ENCODE measurements at regions not wholly inside any gene's neighbourhood (a gene's known extent, or its start where the extent isn't known, plus 50 kb on each side); places are given as distances from the start of the nearest gene placed in this dataset.

GRCh38 chr2:385785-386184 lies 97.9 kb upstream of the ALKAL2 start:
- intact Hi-C loops (cut with micrococcal nuclease): no loop called here
- no peak overlapping the region for H3K27ac ChIP-seq (replicated peaks)
- no peak overlapping the region for H3K4me3 ChIP-seq
- peaks cover 64% of the 10 kb centered on the region for H3K27me3 ChIP-seq (ENCODE audit: low read depth)
- TF ChIP-seq CTCF (IDR thresholded peaks at IDR 0.05; ENCODE audit: borderline replicate concordance): no peak
- H3K4me1 ChIP-seq: no peaks in the 10 kb centered on the region
- DNase-seq: no peak
- H3K9me3 ChIP-seq (replicated peaks): no peaks in the 10 kb centered on the region
- no peaks in the 10 kb centered on the region for H3K36me3 ChIP-seq

GRCh38 chr2:385061-385460 lies 97.2 kb upstream of the ALKAL2 start:
- Histone ChIP-seq H3K4me1 (no peaks in the 10 kb centered on the region), H3K9me3 (replicated peaks) (no peaks in the 10 kb centered on the region), H3K27me3 (ENCODE audit: low read depth) (peaks cover 71% of the 10 kb centered on the region), H3K36me3 (no peaks in the 10 kb centered on the region), H3K4me3 (no peak overlapping the region), H3K27ac (replicated peaks) (no peak overlapping the region)
- intact Hi-C loops (cut with micrococcal nuclease): no loop called here
- DNase-seq: no peak
- TF ChIP-seq CTCF (IDR thresholded peaks at IDR 0.05; ENCODE audit: borderline replicate concordance): no peak

- Histone ChIP-seq H3K36me3 (no peaks in the 10 kb centered on the region), H3K9me3 (replicated peaks) (no peaks in the 10 kb centered on the region), H3K27ac (replicated peaks) (no peak overlapping the region), H3K4me3 (no peak overlapping the region), H3K4me1 (no peaks in the 10 kb centered on the region), H3K27me3 (ENCODE audit: low read depth) (peaks cover 83% of the 10 kb centered on the region)
- intact Hi-C loops (cut with micrococcal nuclease): no loop called here
- no peak for DNase-seq
- no peak for TF ChIP-seq CTCF (IDR thresholded peaks at IDR 0.05; ENCODE audit: borderline replicate concordance)
These were observed 96.0 kb upstream of the ALKAL2 start for GRCh38 chr2:383888-384287.

GRCh38 chr2:383178-383577 lies 95.3 kb upstream of the ALKAL2 start:
- Histone ChIP-seq H3K27me3 (ENCODE audit: low read depth) (peaks cover 80% of the 10 kb centered on the region), H3K27ac (replicated peaks) (no peak overlapping the region), H3K36me3 (no peaks in the 10 kb centered on the region), H3K9me3 (replicated peaks) (peaks cover 2% of the 10 kb centered on the region), H3K4me3 (no peak overlapping the region), H3K4me1 (no peaks in the 10 kb centered on the region)
- intact Hi-C loops (cut with micrococcal nuclease): no loop called here
- DNase-seq: no peak
- no peak for TF ChIP-seq CTCF (IDR thresholded peaks at IDR 0.05; ENCODE audit: borderline replicate concordance)

- DNase-seq: no peak
- peaks cover 7% of the 10 kb centered on the region for H3K9me3 ChIP-seq (replicated peaks)
- no peaks in the 10 kb centered on the region for H3K36me3 ChIP-seq
- no peak overlapping the region for H3K4me3 ChIP-seq
- no peak for TF ChIP-seq CTCF (IDR thresholded peaks at IDR 0.05; ENCODE audit: borderline replicate concordance)
- no peak overlapping the region for H3K27ac ChIP-seq (replicated peaks)
- no peaks in the 10 kb centered on the region for H3K4me1 ChIP-seq
- H3K27me3 ChIP-seq (ENCODE audit: low read depth): peaks cover 75% of the 10 kb centered on the region
- intact Hi-C loops (cut with micrococcal nuclease): no loop called here
These were observed 94.8 kb upstream of the ALKAL2 start for GRCh38 chr2:382728-383022.

Data from left ventricle myocardium inferior (tissue), 1 donor.